Activated naive CD4-positive, alpha-beta T cell treated with Interleukin-2 at 50 U/mL for 16 hours (primary cell): ENCODE measurements at regions not wholly inside any gene's neighbourhood (a gene's known extent, or its start where the extent isn't known, plus 50 kb on each side); places are given as distances from the start of the nearest gene placed in this dataset.
"Not testable (repeated sequence)": the region's sequence is repeated elsewhere in the genome, so short reads cannot be mapped to it uniquely, and the experiment has no call there.

Experiments used
- DNase-seq: peaks from one replicate; pipeline ENCODE4 v3.0.0-alpha.2; 2020

DNA sequence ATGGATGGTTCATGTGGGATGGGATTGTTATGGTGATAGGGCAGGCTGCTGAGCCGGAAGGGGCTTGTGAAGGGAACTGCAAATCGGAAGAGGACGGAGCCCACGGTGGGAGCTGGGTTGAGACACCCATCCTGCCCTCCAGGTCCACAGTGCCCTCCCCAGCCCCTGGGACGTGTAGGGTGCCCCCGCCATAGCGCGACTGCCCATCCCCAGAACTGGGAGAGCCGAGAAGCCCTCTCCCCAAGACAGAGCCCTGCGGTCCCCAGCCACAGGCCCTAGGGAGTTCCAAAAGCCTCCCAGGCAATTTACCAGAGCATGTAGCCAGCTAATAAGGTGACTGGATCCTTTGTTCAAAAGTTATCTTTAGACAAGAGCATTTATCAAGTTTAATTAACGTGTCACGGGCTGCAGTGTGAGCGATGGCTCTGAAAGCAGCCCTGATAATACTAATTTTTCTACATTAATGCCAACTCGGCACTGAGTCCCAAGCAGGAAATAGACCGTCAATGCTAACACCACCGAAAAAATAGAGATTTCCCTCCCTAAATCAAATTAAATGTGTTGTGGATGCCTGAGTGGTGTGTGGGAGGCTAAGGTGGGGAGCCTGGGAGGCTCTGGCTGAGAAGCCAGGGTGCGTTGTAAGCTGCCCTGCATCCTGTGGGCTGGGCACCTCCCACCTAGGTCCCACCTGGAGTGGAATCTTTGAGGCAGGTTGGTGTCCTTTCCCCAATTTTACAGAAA lies 76.8 kb upstream of the RTL6 start:
- no peak for DNase-seq

DNA sequence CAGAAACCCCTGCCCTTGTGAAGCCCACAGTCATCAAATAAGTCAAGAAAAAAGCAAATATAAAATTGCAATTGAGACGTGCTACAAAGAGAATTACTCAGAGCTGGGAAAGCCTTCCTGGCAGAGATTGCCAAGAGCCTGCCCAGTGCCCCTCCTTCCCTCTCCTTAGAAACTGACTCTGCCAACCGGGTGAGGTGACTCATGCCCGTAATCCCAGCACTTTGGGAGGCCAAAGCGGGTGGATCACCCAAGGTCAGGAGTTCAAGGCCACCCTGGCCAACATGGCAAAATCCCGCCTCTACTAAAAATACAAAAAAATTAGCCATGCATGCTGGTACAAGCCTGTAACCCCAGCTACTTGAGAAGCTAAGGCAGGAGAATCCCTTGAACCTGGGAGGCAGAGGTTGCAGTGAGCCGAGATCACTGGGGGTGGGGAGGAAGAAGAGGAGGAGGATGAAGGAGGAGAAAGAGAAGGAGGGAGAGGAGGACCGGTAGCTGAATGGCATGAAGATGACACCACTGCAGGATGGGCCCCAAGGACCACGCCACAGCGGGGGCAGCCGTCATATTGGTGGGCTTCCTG lies 76.1 kb upstream of the RTL6 start:
- DNase-seq = no peak

DNA sequence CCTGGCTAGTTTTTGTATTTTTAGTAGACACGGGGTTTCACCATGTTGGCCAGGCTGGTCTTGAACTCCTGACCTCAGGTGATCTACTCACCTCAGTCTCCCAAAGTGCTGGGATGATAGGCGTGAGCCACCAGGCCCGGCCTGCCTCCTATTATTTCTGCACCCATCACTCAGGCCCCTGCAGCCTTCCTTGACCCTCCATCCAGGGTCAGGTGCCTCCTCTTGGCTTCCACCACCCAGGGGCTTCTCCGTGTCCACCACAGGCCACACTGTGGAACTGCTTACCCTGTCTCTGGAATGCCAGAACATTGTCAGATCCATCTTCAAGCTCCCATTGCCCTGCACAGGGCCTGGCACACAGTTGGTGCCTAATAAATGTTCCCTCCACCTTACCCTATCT lies 75.4 kb upstream of the RTL6 start:
- no peak for DNase-seq

DNA sequence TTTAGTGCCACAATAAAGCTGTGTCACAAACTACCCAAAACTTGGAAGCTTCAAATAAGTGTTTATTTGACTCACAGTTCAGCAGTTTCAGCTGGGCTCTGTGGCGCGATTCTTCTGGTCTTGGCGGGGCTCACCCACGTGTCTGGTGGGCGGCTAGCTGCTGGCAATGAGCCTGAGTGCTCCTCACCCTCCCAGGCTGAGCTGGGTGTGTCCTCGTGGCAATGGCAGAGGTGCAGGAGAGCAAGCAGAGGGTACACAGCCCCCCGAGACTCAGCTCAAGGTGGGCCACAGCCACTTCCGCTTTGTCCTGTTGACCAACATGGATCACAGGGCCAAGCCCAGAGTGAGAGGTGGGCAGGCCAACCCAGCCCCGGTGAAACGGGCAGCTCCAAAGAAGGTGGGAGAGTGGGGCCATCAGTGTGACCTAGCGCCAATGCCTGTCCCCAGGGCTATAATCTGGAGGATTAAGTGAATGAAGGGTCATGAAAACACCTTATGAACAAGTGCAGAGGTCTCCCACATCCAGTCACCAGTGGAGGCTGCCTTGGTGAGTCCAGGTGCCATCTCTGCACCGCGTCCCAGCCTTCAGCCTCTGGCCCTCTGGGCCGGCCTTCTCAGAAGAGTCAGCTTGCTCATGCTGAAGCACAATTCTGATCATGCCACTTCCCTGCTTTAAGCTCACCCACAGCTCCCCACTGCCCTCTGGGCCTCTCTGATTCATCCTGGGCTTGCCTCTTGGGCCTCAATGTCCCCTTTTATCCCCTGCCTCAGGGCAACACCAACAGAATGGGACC lies 74.6 kb upstream of the RTL6 start:
- DNase-seq = no peak

DNA sequence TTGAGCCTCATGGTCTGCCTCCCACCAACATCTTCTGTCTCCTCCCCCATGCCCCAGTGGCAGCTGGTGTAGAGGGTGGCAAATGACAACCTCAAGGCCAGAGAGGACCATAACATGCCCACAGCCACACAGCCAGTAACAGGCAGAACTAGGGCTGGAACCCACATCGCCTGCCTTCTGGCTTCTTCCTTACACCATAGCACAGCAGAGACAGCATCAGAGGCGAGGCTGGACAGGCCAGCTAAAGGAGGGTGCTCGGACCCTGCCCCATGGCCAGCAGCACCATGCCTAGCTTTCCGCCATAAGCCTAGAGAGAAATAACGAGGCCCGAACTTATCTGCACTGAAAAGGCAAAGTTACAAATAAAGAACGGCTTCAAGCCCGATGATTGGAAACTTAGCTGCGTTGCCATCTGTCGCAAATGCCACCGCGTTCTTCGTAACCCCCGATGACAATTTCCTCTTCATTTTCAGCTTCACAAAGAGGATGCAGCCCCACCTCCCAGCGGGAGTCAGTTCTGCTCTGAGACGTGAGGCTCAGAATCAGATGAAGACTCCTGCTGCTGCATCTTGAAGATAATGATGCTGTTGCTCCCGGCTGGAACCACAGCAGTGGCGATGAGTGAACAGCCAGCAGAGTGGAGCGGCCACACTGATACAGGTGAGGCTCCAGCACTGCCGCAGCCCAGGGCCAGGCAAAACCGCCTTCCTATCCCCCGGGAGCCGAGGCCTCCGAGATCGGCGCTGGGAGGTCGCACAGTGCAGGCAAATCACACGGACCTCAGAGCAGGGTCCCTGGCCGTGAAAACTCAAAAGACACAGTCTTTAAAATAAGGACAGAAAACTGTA lies 73.8 kb upstream of the RTL6 start:
- no peak for DNase-seq

GRCh38 chr22:44570476-44571445 lies 72.7 kb upstream of the RTL6 start:
- DNase-seq = no peak

GRCh38 chr22:44569561-44569991 lies 71.5 kb upstream of the RTL6 start:
- no peak for DNase-seq

DNA sequence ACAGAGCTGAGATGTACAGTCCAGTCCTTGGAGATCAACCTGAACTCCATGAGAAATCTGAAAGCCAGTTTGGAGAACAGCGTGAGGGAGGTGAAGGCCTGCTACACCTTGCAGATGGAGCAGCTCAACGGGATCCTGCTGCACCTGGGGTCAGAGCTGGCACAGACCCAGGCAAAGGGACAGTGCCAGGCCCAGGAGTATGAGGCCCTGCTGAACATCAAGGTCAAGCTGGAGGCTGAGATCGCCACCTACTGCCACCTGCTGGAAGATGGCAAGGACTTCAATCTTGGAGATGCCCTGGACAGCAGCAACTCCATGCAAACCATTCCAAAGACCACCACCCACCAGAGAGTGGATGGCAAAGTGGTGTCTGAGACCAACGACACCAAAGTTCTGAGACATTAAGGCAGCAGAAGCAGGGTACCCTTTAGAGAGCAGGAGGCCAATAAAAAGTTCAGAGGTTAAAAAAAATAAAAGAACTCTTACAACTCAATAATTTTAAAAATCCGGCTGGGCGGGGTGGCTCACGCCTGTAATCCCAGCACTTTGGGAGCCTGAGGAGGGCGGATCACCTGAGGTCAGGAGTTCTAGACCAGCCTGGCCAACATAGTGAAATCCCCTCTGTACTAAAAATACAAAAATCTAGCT lies 69.9 kb upstream of the RTL6 start:
- peak; percentile 59 for DNase-seq

DNA sequence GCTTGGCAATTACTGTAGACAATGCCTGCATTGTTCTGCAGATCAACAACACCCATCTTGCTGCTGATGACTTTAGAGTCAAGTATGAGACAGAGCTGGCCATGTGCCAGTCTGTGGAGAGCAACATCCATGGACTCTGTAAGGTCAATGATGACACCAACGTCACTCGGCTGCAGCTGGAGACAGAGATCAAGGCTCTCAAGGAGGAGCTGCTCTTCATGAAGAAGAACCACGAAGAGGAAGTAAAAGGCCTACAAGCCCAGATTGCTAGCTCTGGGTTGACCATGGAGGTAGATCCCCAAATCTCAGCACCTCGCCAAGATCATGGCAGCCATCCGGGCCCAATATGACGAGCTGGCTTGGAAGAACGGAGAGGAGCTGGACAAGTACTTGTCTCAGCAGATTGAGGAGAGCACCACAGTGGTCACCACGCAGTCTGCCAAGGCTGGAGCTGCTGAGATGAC lies 69.4 kb upstream of the RTL6 start:
- not testable (repeated sequence) for DNase-seq

- no peak for DNase-seq
Observed at GRCh38 chr22:44566911-44567310, 68.9 kb upstream of the RTL6 start.

DNA sequence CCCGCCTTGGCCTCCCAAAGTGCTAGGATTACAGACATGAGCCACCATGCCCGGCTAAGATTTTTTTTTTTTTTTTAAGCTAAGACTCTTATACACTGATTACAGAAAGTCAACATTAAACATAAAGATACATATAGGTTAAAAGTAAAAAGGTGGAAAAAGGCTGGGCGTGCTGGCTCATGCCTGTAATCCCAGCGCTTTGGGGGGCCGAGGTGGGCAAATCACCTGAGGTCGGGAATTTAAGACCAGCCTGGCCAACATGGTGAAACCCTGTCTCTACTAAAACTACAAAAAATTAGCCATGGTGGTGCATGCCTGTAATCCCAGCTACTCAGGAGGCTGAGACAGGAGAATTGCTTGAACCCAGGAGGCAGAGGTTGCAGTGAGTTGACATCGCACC lies 64.6 kb upstream of the RTL6 start:
- DNase-seq = not testable (repeated sequence)

GRCh38 chr22:44561139-44561840 lies 63.3 kb upstream of the RTL6 start:
- DNase-seq = no peak

DNA sequence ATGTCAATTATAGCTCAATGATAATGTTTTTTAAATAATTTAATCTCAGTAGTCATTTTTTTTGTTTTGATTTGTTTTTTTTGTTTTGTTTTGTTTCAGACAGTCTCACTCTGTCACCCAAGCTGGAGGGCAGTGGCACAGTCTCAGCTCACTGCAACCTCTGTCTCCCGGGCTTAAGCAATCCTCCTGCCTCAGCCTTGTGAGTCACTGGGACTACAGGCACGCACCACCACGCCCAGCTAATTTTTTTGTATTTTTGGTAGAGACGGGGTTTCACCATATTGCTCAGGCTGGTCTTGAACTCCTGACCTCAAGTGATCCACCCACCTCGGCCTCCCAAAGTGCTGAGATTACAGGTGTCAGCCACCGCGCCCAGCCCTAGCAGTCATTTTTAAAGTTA lies 60.6 kb upstream of the RTL6 start:
- DNase-seq = not testable (repeated sequence)

DNA sequence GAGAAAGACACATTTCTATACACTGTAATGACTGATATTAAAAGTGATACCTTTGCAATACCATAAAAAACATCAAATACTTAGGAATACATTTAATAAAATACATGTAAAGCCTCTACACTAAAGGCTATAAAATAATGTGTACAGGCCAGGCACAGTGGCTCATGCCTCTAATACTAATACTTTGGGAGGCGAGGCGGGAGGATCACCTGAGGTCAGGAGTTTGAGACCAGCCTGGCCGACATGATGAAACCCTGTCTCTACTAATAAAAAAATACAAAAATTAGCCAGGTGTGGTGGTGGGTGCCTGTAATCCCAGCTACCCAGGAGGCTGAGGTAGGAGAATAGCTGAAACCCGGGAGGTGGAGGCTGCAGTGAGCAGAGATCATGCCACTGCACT lies 59.8 kb upstream of the RTL6 start:
- DNase-seq = not testable (repeated sequence)

GRCh38 chr22:44557064-44557748 lies 59.2 kb upstream of the RTL6 start:
- DNase-seq = no peak

DNA sequence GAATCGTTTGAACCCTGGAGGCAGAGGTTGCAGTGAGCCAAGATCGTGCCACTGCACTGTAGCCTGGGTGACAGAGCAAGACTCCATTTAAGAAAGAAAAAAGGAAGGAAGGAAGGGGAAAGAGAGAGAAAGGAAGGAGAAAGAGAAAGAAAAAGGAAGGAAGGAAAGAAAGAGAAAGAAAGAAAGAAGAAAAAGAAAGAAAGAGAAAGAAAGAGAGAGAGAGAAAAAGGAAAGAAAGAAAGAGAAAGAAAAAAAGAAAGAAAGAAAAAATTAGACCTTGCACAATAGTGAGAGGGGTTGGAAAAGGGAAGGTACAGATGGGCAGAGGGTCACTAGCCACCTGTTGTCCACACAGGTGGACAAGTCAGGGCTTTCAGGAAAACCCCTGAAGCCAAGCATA lies 57.6 kb upstream of the RTL6 start:
- DNase-seq = no peak

- DNase-seq = no peak
Observed at GRCh38 chr22:44555046-44555445, 57.0 kb upstream of the RTL6 start.

DNA sequence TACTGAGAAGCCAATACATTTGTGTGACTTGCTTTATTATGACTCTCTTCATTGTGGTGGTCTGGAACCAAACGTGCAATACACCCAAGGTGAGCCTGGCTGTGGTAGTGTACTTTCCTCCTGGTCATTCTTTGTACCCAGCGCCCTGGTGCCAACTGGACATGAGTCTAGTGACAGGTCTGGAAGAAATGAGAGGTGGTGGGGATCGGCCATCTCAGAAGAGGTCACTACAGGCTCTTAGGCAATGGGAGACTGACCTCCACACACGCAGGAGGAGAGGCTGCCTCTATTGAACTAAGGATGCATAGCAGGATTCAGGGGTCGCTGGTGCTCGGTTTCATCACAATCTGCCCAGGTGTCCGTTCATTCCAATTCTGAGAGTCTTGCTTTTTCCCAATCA lies 56.4 kb upstream of the RTL6 start:
- no peak for DNase-seq

- DNase-seq = peak; percentile 42
Observed at GRCh38 chr22:44550711-44551491, 52.9 kb upstream of the RTL6 start.
